ENCODE measurements at regions not wholly inside any gene's neighbourhood (a gene's known extent, or its start where the extent isn't known, plus 50 kb on each side); places are given as distances from the start of the nearest gene placed in this dataset.
"Not testable (repeated sequence)": the region's sequence is repeated elsewhere in the genome, so short reads cannot be mapped to it uniquely, and the experiment has no call there.

DNA sequence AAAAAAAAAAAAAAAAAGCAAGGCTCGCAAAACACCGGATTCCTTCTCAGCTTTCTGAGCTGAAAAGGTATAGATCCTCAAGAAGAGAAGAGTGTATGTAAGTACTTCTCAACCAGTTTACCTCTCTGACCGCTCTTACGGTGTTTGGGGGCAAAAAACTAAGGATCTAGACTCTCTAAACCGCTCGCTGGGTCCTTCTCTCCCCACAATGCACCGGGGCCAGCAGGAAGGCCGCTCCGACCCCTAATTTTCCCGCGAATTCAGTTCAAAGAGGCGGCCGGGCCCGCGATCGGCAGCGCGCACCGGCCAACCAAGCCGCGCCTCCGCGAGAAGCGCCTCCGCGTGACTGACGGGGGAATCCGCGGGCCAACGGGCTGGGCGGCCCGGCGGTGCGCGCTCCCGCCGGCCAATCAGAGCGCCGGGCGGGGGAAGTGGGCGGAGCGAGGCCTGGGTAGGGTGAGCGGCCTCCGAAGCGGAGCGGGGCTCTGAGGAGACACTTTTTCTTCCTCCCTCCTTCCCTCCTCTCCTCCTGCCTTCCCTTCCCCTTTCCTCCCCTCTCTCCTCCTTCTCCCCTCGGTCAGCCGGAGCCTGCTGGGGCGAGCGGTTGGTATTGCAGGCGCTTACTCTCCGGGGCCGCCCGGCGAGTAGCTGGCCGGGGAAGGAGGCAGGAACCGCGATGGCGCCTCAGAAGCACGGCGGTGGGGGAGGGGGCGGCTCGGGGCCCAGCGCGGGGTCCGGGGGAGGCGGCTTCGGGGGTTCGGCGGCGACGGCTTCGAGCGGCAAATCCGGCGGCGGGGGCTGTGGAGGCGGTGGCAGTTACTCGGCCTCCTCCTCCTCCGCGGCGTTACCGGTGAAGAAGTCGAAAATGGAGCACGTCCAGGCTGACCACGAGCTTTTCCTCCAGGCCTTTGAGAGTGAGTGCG is 93.0 kb downstream of the CRLF3 start:
- DNase-seq: peak; percentile 71

DNA sequence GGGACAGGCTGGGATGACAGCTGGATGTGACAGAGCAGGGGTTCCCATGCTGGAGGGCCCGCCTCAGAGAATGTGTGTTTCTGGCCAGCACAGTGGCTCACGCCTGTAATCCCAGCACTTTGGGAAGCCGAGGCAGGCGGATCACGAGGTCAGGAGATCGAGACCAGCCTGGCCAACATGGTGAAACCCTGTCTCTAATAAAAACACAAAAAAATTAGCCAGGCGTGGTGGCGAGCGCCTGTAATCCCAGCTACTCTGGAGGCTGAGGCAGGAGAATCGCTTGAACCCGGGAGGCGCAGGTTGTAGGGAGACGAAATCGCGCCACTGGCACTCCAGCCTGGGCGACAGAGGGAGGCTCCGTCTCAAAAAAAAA is 93.7 kb downstream of the CRLF3 start:
- not testable (repeated sequence) for DNase-seq

DNA sequence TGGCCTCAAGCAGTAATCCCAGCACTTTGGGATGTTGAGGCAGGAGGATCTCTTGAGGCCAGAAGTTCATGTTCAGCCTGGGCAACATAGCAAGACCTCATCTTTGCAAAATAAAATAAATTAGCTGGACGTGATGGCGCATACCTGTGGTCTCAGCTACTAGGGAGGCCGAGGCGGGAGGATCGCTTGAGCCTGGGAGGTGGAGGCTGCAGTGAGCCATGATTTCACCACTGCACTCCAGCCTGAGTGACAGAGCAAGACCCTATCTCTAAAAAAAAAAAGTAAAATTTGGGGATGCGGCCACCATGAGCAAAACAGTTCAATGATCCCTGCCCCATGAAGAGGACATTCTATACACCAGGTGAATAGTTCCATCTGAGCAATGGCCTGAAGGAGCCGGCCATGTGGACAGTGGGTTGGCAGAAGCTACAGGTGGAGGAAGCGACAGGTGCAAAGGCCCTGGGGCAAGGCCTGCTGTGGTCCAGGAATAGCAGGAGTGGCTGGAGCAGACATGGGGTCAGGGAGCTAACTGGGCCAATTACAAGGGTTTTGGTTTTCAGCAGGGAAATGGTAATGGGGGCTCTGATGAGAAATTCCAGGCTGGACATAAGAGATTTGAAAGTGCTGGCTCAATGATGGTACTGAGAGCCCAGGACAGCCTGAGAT is 94.2 kb downstream of the CRLF3 start:
- DNase-seq: not testable (repeated sequence)

DNA sequence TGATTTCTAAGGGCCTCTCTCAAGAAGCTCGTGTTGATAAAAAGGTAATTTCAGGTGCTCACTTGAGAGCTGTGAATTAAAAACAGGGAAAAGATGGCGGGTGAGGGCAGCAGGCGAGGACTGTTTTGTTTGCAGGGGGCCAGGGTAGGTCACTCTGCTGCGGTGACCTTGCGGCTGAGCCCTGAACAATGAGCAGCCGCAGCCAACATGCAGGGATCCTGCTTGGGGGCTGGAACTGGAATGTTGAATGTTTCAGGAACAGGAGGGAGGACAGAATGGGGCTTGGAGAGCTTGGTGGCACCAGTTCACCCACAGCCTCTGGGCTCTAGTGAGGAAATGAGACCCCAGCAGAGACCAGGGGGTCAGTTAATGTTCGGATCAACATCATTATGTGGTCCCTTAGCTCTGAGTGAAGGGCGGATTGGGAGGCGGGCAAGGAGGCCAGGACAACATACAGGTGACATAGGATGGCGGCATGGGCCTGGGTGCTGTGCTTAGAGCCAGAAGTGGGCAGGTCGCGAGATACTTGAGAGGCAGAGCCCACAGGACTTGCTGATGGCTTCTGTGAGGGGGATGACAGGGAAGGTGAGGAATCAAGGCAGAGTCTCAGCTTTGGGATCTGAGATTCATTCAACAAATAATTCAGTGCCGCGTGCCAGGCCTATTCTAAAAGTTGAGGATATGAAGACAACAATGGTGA is 94.9 kb downstream of the CRLF3 start:
- not testable (repeated sequence) for DNase-seq

DNA sequence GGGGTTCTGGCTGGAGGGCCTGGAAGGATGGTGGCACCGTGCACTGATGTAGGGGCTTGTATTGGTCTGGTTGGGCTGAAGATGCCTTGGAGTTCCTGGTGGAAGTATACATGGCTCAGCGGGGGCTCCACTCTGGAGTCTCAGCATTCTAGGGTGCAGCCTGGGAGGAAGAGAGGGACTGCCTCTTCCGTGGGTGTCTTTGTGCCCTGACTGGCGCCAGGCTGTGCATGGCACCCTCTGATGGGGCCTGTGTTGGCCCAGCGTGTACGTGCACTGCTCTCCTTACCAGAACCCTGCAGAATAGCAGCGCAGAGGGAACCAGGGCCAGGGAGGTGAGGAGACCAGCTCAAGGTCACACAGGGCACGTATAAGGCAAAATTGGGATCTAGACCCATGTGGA is 97.0 kb downstream of the CRLF3 start:
- DNase-seq: not testable (repeated sequence)

DNA sequence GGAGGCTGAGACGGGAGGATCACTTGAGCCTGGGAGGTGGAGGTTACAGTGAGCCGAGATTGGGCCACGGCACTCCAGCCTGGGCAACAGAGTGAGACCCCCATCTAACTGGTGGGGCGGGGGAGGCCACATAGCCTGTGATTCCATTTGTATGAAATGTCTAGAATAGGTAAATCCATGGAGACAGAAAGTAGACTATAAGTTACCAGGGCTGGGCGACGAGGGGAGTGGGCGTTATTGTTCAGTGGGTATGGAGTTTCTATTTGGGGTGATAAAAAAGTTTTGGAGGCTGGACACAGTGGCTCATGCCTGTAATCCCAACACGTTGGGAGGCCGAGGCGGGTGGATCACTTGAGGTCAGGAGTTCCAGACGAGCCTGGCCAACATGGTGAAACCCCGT is 97.8 kb downstream of the CRLF3 start:
- DNase-seq: not testable (repeated sequence)

DNA sequence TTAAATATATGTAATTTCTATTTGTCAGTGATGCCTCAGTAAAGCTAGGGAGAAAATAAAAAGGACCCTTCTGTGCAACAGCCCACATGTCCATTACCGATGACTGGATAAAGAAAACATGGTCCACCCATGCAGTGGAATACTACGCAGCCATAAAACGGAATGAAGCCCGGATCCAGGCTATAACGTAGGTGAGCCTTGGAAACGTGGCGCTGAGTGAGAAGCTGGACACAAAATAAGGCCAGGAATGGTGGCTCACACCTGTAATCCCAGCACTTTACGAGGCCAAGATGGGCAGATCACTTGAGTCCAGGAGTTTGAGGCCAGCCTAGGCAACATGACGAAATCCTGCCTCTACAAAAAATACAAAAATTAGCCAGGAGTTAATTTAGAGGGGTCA is 98.2 kb downstream of the CRLF3 start:
- DNase-seq: not testable (repeated sequence)

DNA sequence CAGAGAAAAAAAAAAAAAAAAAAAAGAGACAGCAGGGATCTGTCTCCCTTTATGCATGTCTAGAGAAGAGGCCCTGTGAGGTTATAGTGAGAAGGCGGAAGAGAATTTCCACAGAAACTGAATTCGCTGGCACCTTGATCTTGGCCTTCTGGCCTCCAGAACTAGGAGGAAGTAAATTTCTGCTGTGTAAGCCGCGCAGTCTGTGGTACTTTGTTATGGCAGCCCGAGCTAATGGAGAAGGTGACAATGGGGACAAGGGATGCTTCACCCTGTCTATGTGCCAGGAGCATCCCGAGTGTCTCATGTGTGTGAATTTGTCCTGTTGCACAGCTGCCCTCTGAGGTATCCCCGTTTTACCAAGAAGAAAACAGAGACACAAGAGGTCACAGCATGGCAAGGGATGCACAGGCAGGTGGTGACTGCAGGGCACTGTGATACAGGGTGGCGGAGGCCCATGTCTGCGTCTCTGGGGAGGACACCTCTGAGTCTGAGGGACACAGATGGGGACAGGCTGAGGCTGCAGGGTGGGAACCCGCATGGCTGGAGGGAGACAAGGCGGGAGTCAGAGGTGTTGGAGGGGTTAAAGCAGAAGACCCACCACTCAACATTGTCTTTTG is 100.3 kb downstream of the CRLF3 start:
- DNase-seq: not testable (repeated sequence)

DNA sequence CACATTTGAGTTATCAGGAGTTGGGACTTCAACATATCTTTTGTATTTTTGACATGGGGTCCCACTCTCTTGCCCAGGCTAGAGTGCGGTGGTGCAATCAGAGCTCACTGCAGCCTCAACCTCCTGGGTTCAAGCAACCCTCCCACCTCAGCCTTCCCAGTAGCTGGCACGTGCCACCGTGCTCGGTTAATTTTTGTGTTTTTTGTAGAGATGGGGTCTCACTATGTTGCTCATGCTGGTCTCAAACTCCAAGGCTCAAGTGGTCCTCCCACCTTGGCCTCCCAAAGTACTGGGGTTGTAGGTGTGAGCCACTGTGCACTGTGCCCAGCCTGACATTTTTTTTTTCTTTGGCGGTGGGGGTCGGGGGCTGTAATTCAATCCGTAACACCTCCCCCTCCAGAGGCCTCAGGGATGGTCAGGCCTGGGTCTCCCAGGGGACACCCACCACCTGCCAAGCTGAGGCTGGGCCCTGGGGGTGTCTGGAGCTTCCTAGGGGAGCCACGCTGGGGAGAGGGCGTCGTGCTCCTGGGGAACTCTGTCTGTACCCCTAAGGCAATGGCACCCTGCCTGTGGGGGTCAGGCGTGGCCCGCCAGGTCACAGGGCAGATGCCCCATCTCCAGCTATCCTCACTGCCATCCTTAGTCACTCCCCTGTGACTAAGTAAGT is 102.2 kb downstream of the CRLF3 start:
- DNase-seq: not testable (repeated sequence)

DNA sequence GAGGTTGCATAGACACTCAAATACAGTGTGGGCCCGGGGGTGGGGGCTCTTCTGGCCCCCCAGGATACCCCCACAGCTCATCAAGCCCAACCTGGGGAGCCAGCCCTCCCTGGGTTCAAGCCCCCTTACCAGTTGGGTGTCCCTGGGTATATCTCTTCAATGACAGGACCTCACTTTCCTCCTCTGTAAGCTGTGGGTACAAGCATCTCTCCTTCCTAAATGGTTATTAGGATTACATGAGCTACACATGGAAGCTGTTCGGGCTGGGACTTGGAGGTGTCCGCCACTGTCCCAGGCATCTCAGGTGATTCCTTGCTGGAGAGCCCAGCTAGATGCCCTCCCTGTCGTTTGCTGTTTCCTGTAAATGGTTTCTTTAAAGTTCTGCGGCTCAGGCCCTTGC is 103.5 kb downstream of the CRLF3 start:
- not testable (repeated sequence) for DNase-seq

DNA sequence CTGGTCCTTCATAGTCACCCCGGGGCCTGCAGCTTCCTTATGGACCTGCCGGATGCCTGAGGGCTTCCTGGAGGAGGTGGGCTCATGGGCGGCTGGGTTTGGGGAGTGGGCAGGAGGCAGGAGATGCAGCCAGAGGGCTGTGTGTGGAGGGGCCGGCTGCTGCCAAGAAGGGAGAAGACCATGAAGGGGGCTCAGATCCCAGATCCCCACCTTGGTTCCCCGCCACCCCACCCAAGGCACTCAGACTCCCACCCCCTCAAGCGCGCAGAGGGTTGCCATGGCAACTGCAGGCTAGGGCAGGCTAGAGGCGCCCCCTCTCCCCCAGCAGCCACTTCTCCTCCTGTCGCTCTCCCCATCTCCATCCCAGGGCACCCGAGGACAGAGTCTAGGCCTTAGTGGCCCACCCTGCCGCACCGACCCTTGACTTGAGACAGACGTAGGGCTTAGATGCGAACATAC is 104.5 kb downstream of the CRLF3 start:
- no peak for DNase-seq

DNA sequence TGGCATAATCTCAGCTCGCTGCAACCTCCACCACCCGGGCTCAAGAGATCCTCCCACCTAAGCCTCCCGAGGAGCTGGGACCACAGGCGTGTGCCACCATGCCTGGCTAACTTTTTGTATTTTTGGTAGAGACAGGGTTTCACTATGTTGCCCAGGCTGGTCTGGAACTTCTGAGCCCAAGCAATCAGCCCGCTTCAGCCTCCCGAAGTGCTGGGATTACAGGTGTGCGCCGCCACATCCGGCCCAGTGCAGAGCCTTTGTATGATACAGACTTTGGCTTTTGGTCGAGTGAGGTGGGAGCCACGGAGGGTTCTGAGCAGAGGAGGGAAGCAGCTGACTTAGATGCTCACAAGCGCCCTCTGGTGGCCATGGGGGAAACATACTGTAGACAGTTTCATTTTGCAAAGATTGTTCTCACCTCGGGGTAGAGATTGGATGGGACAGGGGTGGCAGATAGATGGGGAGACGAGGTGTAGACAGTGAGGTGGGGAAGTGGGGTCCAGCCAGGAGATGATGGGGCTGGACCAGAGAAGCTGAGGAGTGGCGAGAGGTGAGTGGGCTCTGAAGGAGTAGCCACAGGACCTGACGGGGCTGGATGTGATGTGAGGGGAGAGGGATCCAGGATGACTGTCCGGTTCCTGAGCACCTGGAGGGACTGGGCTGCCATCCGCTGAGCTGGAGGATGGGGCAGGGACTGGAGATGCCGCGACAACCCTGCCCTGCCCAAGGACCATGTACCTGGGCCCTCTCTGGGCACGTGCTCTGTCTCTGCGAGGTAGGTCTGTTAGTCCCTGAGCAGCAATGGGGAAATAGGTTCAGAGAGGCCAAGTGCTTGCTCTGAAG is 105.1 kb downstream of the CRLF3 start:
- not testable (repeated sequence) for DNase-seq

DNA sequence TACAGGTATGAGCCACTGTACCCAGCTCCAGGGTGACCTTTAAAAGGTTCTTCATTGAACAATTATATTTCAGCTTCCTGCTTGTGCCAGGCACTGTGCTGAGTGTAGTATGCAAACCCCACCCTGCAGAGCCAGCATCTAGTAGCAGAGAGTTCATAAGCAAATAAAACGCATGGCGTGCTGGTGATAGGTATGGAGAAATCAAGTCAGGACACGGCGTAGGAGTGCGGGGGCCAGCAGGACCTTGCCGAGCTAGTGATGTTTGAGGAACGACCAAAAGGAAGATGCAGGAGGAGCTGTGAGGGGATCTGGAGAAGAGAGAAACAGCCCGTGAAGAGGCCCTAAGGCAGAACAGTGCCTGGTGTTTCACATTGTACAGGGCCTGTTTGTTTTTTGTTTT is 105.8 kb downstream of the CRLF3 start:
- not testable (repeated sequence) for DNase-seq

DNA sequence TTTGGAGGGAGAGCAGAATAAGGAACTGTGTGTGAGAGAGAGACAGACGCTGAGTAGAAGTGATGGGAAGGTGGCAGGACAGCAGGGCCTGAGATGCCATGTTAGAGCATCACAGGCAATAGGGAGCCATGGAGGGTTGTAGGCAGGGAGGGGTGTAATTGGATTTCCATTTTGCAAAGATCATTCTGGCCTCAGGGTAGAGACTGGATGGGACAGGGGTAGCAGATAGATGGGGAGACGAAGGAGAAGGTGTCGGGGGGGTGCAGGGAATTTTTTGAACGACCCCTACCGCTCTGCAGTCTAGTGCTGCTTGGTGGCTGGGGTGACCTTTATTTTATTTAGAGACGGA is 106.4 kb downstream of the CRLF3 start:
- not testable (repeated sequence) for DNase-seq

DNA sequence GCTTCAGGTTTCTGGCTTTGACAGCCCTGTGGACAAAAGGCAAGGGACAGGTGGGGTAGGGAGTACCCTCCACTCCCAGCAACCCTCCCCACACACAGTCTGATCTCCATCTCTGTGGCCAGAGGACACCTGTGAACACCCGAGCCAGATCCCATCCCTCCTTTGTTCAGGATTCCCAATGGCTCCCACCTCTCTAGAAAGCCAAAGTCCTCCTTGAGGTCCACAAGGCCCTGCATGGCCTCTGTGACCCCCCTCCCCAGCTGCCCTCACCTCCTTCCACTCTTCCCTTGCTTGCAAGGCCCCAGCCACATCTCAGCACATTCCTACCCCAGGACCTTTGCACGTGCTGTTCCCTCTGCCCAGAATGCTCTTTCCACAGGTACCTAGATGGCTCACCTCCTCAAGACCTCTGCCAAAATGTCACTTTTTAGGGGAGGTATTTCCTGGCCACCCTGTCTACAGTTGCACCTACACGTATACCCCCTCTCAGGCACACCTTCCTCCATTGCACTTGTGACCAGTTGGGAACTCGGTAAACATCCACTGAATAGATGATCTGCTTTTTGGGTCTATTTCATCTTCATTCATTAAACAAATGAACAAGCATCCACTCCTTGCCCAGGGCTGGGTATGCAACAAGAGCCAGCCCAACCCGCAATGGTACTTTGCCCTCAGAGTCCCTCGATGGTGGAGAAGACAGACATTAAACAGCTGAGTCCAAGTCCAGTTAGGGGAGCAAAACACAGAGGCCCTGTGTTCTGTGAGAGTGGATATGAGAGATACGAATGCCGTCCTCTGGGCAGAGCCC is 107.0 kb downstream of the CRLF3 start:
- no peak for DNase-seq

DNA sequence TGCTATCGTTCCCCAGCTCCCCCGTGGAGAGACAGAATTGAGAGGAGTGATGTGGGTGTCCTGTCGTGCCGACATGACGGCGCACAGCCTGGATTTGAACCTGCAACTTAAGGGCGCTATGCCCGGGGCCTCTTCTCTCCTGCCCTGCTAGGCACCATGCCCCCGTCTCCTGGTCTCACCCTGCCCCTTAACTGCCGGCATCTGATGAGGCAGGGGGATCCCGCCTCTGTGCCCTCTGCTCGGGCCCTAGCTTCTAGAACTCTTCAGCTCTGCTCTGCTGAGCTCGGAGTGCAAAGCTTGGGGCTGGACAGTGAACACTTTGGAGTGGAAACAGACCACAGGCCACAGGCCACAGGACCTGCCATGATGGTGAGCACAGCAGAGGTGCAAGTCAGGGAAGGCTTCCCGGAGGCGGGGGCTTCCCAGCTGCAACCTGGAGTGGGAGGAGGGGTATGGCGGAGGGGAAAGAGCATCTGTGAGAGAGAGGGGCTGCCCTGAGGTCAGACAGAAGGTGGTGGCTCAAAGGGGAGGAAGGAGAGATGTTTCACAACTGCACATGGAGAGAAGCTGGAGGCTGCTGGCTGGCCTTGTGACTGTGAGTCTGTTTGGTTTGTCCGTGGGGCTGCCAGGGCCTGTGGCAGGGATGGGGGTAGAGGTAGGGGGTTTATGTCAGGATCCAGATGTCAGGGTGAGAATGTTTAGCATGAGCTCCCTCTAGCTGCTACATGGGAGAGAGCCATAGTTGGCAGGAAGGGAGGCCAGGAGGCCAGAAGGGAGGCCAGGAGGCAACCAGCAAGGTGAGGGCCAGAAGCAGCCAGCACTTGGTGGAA is 107.8 kb downstream of the CRLF3 start:
- no peak for DNase-seq

DNA sequence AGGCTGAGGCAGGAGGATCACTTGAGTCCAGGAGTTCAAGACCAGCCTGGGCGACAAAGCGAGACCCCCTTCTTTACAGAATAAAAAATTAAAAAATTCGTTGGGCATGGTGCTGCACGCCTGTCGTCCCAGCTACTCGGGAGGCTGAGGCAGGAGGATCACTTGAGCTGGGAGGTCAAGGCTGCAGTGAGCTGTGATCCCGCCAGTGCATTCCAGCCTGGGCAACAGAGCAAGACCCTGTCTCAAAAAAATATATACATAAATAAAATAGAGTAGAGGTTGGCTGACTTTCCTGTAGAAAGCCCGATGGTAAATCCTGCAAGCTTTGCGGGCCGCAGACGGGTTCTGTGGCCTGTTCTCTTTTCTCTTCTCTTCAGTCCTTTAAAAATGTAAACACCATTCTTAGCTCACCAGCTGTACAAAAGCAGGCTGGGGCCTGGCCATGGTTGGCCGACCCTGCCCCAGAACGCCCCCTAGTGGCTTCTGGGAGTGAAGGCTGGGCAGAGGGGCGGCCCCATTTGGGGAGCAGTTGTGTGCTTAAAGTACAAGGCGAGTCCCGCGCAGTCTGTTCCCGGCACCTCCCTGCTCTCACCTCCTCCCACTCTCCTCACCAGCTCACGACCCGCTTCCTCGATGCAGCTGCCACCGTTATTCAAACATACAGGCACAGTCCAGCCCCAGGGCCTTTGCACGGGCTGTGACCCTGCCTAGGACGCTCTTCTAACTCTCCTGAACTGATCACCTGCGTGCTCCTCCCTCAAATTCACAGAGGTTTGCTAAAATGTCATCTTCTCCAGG is 109.5 kb downstream of the CRLF3 start:
- not testable (repeated sequence) for DNase-seq

DNA sequence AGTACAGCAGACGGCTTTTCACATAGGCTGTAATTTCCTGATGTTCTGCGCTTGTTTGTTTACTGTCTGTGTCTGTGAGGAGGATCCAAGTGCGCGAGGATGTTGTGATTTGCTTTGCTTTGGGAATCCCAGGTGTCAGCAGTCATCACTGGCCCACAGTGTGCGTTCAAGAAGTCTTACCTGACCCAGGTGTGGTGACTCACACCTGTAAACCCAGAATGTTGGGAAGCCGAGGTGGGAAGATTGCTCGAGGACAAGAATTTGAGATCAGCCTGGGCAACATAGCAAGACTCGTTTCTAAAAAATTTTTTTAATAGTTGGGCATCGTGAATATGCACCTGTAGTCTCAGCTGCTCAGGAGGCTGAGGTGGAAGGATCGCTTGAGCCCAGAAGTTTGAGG is 110.7 kb downstream of the CRLF3 start:
- not testable (repeated sequence) for DNase-seq

DNA sequence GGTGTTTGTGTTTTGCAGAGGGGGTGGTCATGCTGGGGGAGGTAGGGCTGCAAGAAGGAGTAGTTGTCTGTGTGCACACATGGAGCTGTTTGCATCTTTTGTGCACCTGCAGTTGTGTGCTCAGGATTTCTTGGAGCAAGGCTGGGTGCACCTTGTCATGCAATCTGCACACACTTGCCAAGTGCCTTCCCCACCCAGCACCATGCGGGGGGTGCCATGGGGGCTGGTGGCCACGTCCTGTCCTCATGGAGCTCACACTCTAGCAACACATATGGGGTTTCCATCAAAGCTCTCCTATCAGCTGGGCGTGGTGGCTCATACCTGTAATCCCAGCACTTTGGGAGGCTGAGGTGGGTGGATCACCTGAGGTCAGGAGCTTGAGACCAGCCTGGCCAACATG is 111.6 kb downstream of the CRLF3 start:
- not testable (repeated sequence) for DNase-seq

All from DMS79 treated with DMSO at 0.1 percent for 48 hours (cell line).